MV-4-11 (cell line): ENCODE measurements at regions not wholly inside any gene's neighbourhood (a gene's known extent, or its start where the extent isn't known, plus 50 kb on each side); places are given as distances from the start of the nearest gene placed in this dataset.
A peak's percentile ranks its signal among the peaks of the same experiment; 100 is the strongest.

ENCODE experiments used
- DNase-seq: peaks from one replicate; lab custom pipeline; 2025; lab: John Stamatoyannopoulos, UW

DNA sequence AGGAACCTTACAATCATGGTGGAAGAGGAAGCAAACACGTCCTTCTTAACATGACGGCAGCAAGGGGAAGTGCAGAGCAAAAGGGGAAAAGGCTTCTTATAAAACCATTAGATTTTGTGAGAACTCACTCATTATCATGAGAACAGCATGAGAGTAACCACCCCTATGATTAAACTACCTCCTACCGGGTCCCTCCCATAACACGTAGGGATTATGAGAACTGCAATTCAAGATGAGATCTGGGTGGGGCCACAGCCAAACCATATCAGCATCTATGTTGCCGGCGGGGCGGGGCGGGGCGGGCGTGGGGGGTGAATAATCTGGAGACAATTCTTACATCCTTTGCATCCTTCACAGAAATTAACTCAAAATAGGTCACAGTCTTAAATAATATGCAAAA is 58.8 kb upstream of the GFPT2 start:
- peak; percentile 20 for DNase-seq

DNA sequence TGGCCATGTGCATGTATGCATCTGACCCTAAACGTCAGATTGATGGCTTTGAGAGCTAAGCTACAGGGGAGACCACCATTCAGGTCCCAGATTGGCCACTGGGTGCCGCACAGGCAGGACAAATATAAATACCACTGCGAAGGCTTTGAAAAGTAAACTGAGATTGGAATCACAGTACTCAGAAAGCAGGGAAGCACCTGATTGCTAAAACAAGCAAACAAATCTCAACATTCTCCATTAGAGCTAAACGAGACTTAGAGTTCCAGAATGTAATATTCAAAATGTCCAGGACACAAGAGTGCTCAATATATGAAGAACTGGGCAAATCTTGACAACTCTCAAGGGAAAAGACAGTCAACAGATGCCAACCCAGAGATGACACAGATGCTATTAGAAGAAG is 61.0 kb upstream of the GFPT2 start:
- no peak for DNase-seq

DNA sequence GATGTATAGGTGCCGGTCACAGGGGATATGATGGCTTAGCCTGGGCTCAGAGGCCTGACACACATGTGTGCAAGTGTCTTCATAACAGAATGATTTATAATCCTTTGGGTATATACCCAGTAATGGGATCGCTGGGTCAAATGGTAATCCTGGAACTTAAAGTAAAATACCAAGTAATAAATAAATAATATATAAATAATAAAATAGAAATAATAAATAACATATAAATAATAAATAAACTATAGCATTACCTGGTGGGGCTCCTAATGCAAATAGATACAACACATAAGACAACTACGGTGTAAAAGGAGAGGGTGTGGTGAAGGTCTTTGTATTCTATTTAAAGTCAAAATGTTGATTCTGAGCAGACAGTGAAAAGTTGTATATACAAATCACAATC is 68.5 kb upstream of the GFPT2 start:
- no peak for DNase-seq

DNA sequence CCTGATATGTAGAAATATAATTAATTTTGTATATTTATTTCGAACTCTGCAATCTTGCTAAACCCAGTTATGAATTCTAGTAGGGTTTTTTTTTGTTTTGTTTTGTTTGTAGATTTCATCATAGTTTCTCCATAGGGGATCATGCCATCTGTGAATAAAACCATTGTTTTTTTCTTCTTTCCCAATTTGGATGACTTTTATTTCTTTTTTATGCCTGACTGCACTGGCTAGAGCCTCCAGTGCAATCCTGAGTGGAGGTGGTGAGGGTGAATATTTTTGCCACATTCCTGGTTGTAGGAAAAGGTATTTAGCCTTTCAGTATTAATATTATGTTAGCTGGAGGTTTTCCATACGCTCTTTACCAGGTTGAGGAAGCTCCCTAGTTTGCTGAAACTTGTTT is 70.0 kb upstream of the GFPT2 start:
- DNase-seq: no peak

DNA sequence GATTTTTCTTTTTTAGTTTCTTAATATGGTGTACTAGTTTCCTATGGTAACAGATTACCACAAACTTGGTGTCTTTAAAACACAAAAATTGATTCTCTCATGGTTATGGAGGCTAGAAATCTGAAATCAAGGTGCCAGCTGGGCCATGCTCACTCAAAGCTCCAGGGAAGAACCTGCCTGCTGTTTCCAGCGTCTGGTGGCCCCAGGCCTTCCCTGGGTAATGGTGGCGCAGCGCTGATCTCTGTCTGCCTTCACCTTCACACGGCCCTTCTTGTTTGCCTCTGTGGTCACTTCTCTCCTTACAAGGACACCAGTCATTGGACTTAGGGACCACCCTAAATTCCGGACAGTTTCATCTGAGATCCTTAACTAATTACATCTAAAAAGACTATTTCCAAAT is 70.5 kb upstream of the GFPT2 start:
- no peak for DNase-seq

DNA sequence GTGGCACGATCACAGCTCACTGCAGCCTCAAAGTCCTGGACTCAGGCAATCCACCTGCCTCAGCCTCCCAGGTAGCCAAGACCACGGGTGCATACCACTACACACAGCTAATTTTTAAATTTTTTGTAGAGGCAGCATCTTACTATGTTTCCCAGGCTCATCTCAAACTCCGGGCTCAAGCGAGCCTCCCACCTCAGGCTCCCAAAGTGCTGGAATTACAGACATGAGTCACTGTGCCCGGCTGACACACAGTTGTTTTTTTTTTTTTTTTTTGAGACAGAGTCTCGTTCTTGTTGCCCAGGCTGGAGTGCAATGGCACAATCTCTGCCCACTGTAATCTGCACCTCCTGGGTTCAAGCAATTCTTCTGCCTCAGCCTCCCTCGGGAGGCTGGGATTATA is 70.1 kb upstream of the CNOT6 start:
- no peak for DNase-seq

DNA sequence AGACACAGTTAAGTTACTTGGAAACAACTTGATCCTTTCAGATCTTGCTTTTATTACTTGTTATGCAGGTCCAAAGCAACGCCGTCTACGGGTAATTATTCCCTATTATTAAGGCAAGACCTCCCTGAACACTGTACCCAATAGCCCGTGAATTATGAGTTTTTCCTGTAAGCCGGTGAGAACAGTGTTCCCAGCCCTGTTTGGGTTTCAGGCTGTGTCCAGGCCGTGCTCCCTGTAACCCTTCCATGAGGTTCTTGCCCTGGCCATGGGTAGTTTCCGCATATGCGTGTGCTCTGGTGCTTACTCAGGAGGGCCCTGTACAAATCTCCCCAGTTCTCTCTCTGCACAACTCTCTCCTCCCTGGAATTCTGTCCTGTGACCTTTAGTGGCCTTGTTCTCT is 65.6 kb upstream of the CNOT6 start:
- DNase-seq: no peak

DNA sequence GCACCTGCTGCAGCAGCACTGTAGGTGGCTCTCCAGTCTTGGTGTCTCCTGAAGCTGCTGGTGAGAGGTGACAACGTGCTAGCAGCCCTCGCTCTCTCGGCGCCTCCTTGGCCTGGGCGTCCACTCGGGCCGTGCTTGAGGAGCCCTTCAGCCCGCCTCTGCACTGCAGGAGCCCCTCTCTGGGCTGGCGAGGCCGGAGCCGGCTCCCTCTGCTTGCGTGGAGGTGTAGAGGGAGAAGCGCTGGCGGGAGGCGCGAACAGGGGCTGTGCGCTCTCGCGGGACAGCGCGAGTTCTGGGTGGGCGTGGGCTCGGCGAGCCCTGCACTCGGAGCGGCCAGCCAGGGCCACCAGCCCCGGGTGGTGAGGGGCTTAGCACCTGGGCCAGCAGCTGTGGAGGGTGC is 62.2 kb upstream of the CNOT6 start:
- DNase-seq: no peak

DNA sequence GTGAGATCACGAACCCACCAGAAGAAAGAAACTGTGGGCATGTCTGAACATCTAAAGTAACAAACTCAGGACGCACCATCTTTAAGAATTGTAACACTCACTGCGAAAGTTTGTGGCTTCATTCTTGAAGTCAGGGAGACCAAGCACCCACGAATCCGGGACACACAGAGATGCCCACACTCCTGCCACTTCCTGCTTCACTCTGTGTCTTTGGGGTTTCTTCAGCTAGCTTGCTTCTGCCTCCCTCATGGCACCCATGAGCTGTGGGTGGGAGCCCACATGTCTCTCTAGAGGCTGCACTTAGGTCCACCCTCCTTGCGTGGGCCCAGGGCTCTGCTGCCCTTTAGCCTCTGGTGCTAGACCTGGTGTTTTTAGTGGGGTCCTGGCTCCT is 61.2 kb upstream of the CNOT6 start:
- DNase-seq: no peak

DNA sequence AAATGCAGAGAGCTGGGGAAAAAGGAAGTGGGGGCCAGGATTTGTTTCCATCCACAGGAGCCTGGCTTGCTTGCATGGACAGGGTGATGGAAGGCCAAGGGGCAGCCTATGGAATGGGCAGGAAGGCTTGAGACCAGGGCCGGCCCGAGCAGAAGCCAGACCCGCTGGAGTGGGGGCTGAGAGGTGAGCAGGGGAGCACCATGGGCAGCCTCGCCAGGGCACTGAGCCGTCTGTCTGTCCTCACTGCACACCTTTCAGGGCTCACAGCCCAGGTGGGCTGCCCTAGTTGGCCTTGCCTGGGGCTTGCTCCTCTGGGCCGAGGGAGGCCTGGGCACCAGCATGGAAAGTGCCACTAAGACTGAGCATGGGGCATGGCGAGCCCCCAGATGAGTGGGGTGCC is 58.6 kb upstream of the CNOT6 start:
- DNase-seq: no peak

DNA sequence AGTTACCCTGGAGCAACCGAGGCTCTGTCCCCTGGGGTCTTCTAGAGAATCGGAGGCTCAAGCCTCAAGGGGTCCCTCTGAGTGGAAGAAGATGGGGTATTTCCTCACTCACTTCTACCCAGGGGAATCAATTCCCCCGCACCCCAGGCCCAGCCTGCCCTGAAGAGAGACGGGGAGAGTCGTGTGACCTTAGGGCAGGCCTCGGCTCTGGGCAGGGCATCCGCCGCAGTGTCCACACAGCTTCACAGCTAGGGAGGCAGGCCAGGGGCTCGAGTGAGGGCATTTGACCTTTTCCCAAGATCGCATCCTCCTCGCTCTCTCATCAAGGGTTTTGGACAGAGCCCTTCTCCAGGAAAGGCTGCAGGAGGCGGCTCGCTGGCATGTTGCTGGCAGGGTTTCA is 57.9 kb upstream of the CNOT6 start:
- no peak for DNase-seq

DNA sequence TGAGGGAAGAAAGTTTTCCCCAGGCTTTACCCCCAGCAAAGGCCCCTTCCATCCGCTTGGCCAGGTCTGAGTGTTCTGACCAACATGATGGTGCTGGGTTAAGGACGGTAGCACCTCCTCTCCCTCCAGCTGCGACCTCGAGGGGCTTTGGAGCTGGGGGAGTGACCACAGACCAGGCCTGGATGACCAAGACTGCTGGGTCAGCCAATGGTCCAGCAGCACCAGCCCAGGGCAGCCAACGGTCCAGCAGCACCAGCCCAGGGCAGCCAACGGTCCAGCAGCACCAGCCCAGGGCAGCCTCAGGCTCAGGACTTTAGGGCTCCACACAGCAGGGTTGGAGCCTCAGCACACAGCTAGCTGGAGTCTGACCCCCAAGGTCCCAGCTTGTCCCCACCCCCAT is 57.2 kb upstream of the CNOT6 start:
- DNase-seq: no peak

DNA sequence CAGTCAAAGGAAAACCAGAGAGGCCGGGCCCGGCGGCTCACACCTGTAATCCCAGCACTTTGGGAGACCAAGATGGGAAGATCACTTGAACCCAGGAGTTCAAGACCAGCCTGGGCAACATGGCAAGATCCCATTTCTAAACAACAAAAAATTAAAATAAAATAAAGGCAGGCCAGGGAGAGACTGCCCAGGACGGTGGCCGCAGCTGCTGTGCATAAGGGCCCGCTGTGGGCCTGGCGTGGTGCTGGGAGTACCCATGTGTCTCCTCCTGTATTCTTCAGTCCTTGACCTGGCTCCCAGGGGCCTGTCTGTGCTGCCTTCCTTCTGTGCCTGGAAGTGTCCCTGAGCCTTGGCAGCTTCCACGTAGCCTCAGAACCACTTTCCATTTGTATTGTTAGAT is 56.8 kb upstream of the CNOT6 start:
- DNase-seq: no peak

DNA sequence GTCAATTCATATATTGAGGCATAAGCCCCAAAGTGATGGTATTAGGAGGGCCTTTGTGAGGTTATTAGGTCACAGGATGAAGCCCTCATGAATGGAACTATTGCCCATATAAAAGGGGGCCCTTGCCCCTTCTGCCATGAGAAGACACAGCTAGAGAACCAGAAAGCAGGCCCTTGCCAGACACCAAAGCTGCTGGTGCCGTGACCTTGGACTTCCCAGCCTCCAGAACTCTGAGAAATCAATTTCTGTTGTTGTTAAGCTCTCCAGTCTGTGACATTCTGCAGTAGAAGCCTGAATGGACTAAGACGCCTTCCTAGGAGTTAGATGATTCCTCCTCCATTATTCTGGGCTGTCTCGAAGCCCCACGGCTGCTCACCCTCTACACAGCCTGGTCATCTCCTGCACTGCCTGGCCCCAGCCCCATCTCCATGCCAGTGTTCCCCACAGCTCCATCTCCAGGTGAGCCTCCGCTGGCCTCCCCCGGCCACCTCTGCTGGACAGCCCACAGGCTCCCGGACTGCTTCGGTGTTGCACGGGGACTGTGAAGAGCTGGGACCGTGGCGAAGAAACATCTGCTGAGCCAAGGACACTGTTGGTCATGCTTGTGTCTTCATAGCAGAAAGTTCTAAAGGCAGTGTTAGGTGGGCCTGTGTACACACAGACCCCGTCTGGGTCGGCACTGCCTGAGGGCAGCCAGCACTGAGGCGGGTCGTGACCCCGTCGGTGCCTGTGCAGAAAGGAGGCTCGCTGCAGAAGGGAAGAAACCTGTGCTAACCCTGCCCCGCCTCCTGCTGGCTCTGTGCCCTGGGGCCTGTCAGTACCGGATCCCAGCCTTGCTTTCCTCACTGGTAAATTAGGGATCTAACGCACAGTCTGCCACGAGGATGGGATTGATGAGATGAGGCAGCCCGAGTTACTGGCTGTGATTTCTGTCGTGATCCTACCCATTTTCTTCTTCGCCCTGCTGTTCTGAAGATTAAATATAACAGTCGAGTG is 55.1 kb upstream of the CNOT6 start:
- no peak for DNase-seq

DNA sequence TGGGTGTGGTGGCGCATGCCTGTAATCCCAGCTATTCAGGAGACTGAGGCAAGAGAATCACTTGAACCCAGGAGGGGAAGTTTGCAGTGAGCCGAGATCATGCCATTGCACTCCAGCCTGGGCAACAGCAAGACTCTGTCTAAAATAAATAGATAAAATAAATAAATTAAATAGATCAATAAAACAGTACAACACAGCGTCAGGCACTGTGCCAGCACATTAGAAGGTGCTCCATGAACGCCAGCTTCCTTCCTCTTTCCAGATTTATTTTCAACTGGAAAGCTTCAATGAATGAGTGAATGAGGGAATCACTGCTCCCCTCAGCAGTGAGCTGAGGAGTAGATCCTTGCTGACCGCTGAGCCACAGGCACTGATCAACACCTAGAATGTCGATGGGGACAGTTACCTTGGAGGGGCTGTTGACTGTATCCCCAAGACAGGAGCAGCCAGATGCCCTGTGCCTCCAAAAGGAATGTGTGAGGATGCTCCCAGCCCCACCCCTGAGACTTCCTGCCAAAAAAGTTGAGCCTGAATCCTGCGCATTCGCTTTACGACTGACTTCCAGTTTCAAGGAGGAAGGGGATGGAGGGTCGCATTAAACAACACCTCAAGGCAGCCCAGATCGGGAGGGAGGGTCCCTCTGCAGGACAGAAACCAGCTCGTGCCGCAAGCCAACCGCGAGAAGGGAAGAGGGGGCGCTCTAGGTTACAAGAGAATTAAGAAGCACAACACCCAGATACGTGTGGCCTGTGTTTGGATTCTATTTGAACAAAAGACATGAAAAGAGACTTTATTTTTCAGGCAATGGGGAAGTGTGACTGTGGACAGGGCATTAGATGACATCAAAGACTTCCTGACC is 54.0 kb upstream of the CNOT6 start:
- DNase-seq: peak; percentile 48

DNA sequence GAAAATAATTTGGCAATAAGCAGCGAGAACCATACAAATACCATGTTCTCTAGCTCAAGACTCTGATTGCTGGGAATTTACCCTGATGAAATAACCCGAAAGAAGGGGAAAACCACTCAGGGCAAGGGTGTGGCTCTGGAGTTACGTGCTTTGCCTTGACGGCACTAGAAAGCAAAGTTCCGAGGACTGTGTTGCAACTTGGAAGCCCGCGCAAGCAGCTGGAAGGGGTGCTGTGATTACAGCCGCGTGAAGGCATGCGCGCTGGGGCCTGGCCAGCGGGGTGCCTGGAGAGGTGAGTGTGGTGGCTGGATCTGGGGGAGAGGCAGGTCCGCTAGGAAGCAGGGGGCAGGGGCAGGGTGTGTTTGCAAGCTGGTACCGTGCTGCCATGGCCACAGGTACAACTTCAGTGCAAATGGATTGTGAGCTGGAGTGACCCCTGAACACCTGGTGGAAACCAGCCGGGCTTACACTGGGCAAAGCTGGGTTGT is 52.6 kb upstream of the CNOT6 start:
- no peak for DNase-seq
